A673 (cell line): ENCODE measurements at regions not wholly inside any gene's neighbourhood (a gene's known extent, or its start where the extent isn't known, plus 50 kb on each side); places are given as distances from the start of the nearest gene placed in this dataset.

ENCODE experiments used
- BruUV-seq: library from RNA; stranded (reverse); fragments of 400-500 nt; replicated peaks from 2 replicates; lab custom pipeline; 2021; lab: Mats Ljungman, UMichigan
- CTCF ChIA-PET: fragments of 300-600 bp; sonication (Branson Sonifier 250); formaldehyde crosslinking; loops from one replicate; lab custom pipeline; 2022; ENCODE audit warnings: antibody characterized with exemption; lab: Charles Lee
- POLR2A ChIA-PET: fragments of 300-600 bp; sonication (Branson Sonifier 250); formaldehyde crosslinking; loops from one replicate; lab custom pipeline; 2022; ENCODE audit warnings: antibody characterized with exemption; ENCODE audit not compliant: low non-redundant PET; lab: Charles Lee
- DNase-seq: peaks from one replicate; pipeline ENCODE4 v3.0.0-alpha.2; 2015; ENCODE audit warnings: low spot score
- H3K27ac ChIP-seq: fragments of 200-600 bp; sonication (generic); 2 replicates; pipeline ENCODE4 v1.5.1; 2016; ENCODE audit warnings: mixed run types, low read depth, mild to moderate bottlenecking, mixed read lengths, antibody characterized with exemption, low read length; ENCODE audit not compliant: poor library complexity, severe bottlenecking
- H3K27me3 ChIP-seq: fragments of 200-600 bp; sonication (generic); replicated peaks from 2 replicates; pipeline ENCODE4 v1.6.1; 2017; ENCODE audit warnings: mixed run types, low read depth, mild to moderate bottlenecking, mixed read lengths, antibody characterized with exemption, low read length; ENCODE audit not compliant: insufficient read depth, poor library complexity
- H3K36me3 ChIP-seq: fragments of 200-600 bp; sonication (generic); 2 replicates; pipeline ENCODE4 v1.6.1; 2016; ENCODE audit warnings: mixed run types, mild to moderate bottlenecking, mixed read lengths, antibody characterized with exemption, low read length; ENCODE audit not compliant: insufficient read depth, poor library complexity, severe bottlenecking
- H3K4me1 ChIP-seq: fragments of 200-600 bp; sonication (generic); 2 replicates; pipeline ENCODE4 v1.6.1; 2017; ENCODE audit warnings: mixed run types, mild to moderate bottlenecking, mixed read lengths, antibody characterized with exemption, low read length; ENCODE audit not compliant: insufficient read depth, poor library complexity, severe bottlenecking
- H3K4me3 ChIP-seq: fragments of 200-600 bp; sonication (generic); 2 replicates; pipeline ENCODE4 v1.5.1; 2016; ENCODE audit warnings: low read depth, mixed run types, mild to moderate bottlenecking, mixed read lengths, low read length; ENCODE audit not compliant: poor library complexity, severe bottlenecking
- H3K9me3 ChIP-seq: fragments of 200-600 bp; sonication (generic); 2 replicates; pipeline ENCODE4 v1.6.1; 2016; ENCODE audit warnings: mixed run types, low read depth, mild to moderate bottlenecking, mixed read lengths, antibody characterized with exemption, low read length; ENCODE audit not compliant: poor library complexity, severe bottlenecking
- CTCF ChIP-seq: fragments of 300-800, 200-600 bp; sonication (generic); conservative IDR thresholded peaks from 2 replicates; pipeline ENCODE4 v1.5.1; 2017; ENCODE audit warnings: low read depth, mild to moderate bottlenecking, antibody characterized with exemption, low read length, moderate library complexity, mixed read lengths
- EZH2 ChIP-seq: fragments of 200-600 bp; sonication (generic); IDR thresholded peaks from 2 replicates; pipeline ENCODE4 v1.6.1; 2017; ENCODE audit warnings: borderline replicate concordance, low read depth, mild to moderate bottlenecking, mixed read lengths, antibody characterized with exemption, low read length; ENCODE audit not compliant: poor library complexity, severe bottlenecking
- intact Hi-C: fragments of 100-400 bp; cut with micrococcal nuclease; formaldehyde crosslinking; loops from one replicate; pipeline ENCODE4 v1.10.0; 2022; ENCODE audit not compliant: unreplicated experiment

GRCh38 chr4:188484256-188484655 is 345.0 kb downstream of the TRIML1 start:
- Histone ChIP-seq H3K4me1 (peaks cover 7% of the 10 kb centered on the region), H3K27ac (peak overlapping the region; percentile 42), H3K4me3 (no peak overlapping the region), H3K9me3 (peaks cover 5% of the 10 kb centered on the region), H3K27me3 (no peaks in the 10 kb centered on the region), H3K36me3 (no peaks in the 10 kb centered on the region)
- TF ChIP-seq EZH2 (no peak), CTCF (no peak)
- intact Hi-C loops = no loop called here
- BruUV-seq = no TSS peak
- ChIA-PET CTCF (no interaction called here), POLR2A (no interaction called here)
- DNase-seq = peak; percentile 92

DNA sequence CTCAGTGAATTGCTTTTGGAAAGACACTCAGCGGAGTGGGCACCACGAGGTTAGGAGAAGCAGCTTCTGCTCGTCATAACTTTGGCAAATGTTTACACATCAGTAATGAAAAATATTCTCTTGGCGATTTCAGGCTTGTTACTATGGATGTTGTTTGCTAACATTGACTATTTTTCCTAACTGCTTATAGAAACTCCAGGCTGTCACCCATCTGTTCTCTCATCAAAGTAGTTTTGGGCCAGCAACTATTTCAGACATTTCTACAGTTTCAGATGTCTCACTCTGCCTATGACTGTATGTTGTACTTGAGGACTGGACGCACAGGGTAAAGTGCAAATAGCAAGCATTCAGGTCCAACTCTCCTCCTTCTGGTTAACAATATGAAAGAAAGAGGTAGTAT is 346.7 kb downstream of the TRIML1 start:
- Histone ChIP-seq H3K27ac (no peak overlapping the region), H3K4me1 (peaks cover 7% of the 10 kb centered on the region), H3K27me3 (no peaks in the 10 kb centered on the region), H3K9me3 (peaks cover 5% of the 10 kb centered on the region), H3K36me3 (no peaks in the 10 kb centered on the region), H3K4me3 (no peak overlapping the region)
- ChIA-PET POLR2A (no interaction called here), CTCF (no interaction called here)
- TF ChIP-seq EZH2 = no peak
- no peak for TF ChIP-seq CTCF
- no TSS peak for BruUV-seq
- intact Hi-C loops = no loop called here
- no peak for DNase-seq

GRCh38 chr4:188492886-188493285 is 353.6 kb downstream of the TRIML1 start:
- Histone ChIP-seq H3K9me3 (peaks cover 6% of the 10 kb centered on the region), H3K27ac (no peak overlapping the region), H3K4me1 (no peaks in the 10 kb centered on the region), H3K36me3 (peaks cover 3% of the 10 kb centered on the region), H3K27me3 (no peaks in the 10 kb centered on the region), H3K4me3 (no peak overlapping the region)
- intact Hi-C loops = no loop called here
- CTCF ChIA-PET = no interaction called here
- POLR2A ChIA-PET = no interaction called here
- no TSS peak for BruUV-seq
- no peak for TF ChIP-seq CTCF
- no peak for TF ChIP-seq EZH2
- no peak for DNase-seq
